Dedifferentiated amniotic fluid mesenchymal stem cell (primary cell): ENCODE measurements at regions not wholly inside any gene's neighbourhood (a gene's known extent, or its start where the extent isn't known, plus 50 kb on each side); places are given as distances from the start of the nearest gene placed in this dataset.

Experiments
- DNase-seq: peaks from one replicate; pipeline ENCODE4 v3.0.0-alpha.2; 2016; ENCODE audit errors: extremely low spot score

- no peak for DNase-seq
These were observed 52.2 kb downstream of the ADRA2C start for GRCh38 chr4:3818371-3818770.

- no peak for DNase-seq
These were observed 53.2 kb downstream of the ADRA2C start for GRCh38 chr4:3819210-3819919.

GRCh38 chr4:3820016-3820805 lies 54.0 kb downstream of the ADRA2C start:
- DNase-seq = no peak

- DNase-seq = no peak
These were observed 54.8 kb downstream of the ADRA2C start for GRCh38 chr4:3820806-3821579.

GRCh38 chr4:3821580-3822229 lies 55.5 kb downstream of the ADRA2C start:
- DNase-seq = no peak

GRCh38 chr4:3822230-3822947 lies 56.2 kb downstream of the ADRA2C start:
- no peak for DNase-seq

GRCh38 chr4:3823496-3824341 lies 57.5 kb downstream of the ADRA2C start:
- DNase-seq = no peak

- no peak for DNase-seq
These were observed 58.5 kb downstream of the ADRA2C start for GRCh38 chr4:3824521-3825270.

- DNase-seq = no peak
These were observed 59.3 kb downstream of the ADRA2C start for GRCh38 chr4:3825530-3825929.

- no peak for DNase-seq
These were observed 60.3 kb downstream of the ADRA2C start for GRCh38 chr4:3826247-3827172.

- DNase-seq = peak; percentile 41
These were observed 61.7 kb downstream of the ADRA2C start for GRCh38 chr4:3827616-3828492.

- no peak for DNase-seq
These were observed 62.4 kb downstream of the ADRA2C start for GRCh38 chr4:3828546-3828945.

GRCh38 chr4:3829211-3829955 lies 63.2 kb downstream of the ADRA2C start:
- no peak for DNase-seq

- no peak for DNase-seq
These were observed 64.0 kb downstream of the ADRA2C start for GRCh38 chr4:3829956-3830773.

GRCh38 chr4:3830774-3831528 lies 64.8 kb downstream of the ADRA2C start:
- DNase-seq = no peak
